SK-N-MC (cell line): ENCODE measurements at regions not wholly inside any gene's neighbourhood (a gene's known extent, or its start where the extent isn't known, plus 50 kb on each side); places are given as distances from the start of the nearest gene placed in this dataset.

ENCODE experiments used
- DNase-seq: peaks from one replicate; pipeline ENCODE4 v3.0.0-alpha.2; 2011; ENCODE audit warnings: low read depth, low spot score
- H3K27ac ChIP-seq: fragments of 200-600 bp; sonication (generic); 2 replicates; pipeline ENCODE4 v1.5.1; 2016; ENCODE audit warnings: mixed run types
- H3K36me3 ChIP-seq: fragments of 200-600 bp; sonication (generic); 2 replicates; pipeline ENCODE4 v1.6.1; 2017; ENCODE audit warnings: antibody characterized with exemption, low read length, mixed read lengths; ENCODE audit not compliant: insufficient read depth
- H3K4me3 ChIP-seq: fragments of 200-600 bp; sonication (generic); 2 replicates; pipeline ENCODE4 v1.5.1; 2016
- H3K9ac ChIP-seq: fragments of 200-600 bp; sonication (generic); 2 replicates; pipeline ENCODE4 v1.8.0; 2017; ENCODE audit warnings: mixed run types, mixed read lengths; ENCODE audit not compliant: insufficient read length
- H3K9me3 ChIP-seq: fragments of 200-600 bp; sonication (generic); 2 replicates; pipeline ENCODE4 v1.6.1; 2017; ENCODE audit warnings: low read depth, mild to moderate bottlenecking, antibody characterized with exemption, low read length, moderate library complexity, mixed read lengths
- EZH2 ChIP-seq: fragments of 200-600 bp; sonication (generic); IDR thresholded peaks from one replicate; pipeline ENCODE4 v1.6.1; 2017; ENCODE audit warnings: antibody characterized with exemption
- FOXP2 ChIP-seq: optimal IDR thresholded peaks from 2 replicates; pipeline ENCODE3; 2011; ENCODE audit warnings: mild to moderate bottlenecking, moderate library complexity; ENCODE audit not compliant: insufficient read depth; ENCODE audit errors: extremely low read length, control extremely low read depth
- POLR2AphosphoS5 ChIP-seq: IDR thresholded peaks from 2 replicates; pipeline ENCODE4 v1.6.1; 2012; ENCODE audit warnings: mild to moderate bottlenecking, low read depth, low read length, borderline replicate concordance

DNA sequence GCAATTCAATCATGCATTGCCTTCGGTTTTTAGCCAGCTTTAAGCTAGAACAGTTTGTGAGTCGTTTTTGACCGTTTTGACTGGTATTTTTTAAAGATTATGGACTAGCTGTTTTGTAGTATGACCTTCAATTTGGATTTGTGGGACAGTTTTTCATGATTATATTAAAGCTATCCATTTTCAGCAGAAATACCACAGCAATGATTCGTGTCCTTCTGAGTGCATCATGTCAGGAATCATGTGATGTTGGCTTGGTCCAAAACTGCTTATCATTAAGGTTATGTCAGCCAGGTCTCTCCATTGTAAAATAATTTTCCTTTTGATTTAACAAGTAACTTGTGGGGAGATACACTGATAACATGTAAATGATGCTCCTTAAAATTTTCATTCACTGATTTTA is 229.0 kb downstream of the POSTN start:
- no peak overlapping the region for H3K27ac ChIP-seq
- H3K9me3 ChIP-seq: no peaks in the 10 kb centered on the region
- TF ChIP-seq EZH2: no peak
- no peak for TF ChIP-seq POLR2AphosphoS5
- no peak for TF ChIP-seq FOXP2
- H3K4me3 ChIP-seq: no peak overlapping the region
- no peak for DNase-seq
- no peak overlapping the region for H3K9ac ChIP-seq
- H3K36me3 ChIP-seq: no peaks in the 10 kb centered on the region

DNA sequence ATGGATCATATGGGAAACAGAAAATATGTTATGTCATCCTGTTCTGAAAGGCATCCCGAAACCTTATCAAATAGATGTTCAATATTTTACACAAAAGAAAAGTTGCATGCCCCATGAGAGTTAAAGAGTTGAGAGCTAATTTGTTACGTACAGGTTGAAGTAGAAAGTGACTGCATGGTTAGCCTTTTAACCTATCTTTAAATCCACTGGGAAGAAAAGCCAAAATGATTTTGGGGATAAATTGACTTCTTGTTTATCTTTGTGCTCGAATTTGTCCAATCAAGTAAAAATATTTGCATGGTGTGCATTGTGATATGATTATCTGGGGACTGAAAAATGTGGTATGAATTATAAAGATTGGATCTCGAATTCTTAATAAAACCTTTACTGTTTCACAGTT is 230.1 kb downstream of the POSTN start:
- Histone ChIP-seq H3K4me3 (no peak overlapping the region), H3K9ac (no peak overlapping the region), H3K27ac (no peak overlapping the region), H3K36me3 (no peaks in the 10 kb centered on the region), H3K9me3 (no peaks in the 10 kb centered on the region)
- TF ChIP-seq FOXP2 (no peak), EZH2 (no peak), POLR2AphosphoS5 (no peak)
- DNase-seq: no peak

DNA sequence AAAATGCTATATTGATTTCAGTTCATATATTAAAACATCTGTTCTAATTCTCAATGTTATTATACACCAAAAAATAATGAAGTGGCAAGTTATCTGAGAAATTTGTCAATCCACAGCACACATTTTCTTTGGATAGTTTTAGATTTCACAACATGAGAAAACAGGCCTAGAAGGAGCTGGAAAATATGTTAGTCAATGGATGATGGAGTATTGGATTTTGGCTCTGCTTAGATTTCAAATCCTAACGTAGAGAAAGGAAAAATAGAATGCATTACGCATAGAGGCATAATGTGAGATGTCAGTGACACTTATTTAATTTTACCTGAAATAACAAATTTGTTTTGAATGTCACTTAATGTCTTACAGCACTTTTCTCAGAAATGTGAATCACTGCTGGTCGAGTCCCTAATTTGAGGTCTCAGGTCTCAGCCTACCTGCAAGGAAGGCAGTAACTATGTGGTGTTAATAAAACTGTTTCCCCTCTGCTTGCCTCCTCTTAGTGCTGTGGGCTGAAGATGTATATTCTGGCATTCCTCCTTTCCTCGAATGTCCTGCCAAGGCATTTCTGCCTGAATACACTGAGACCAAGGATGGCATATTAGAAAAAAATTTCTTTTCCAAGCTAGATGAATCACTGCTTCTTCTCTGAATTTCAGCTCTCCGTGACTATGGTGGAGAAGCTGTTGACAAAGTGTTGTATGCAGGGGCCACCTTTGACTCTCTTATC is 232.4 kb downstream of the POSTN start:
- H3K9ac ChIP-seq: no peak overlapping the region
- H3K27ac ChIP-seq: no peak overlapping the region
- DNase-seq: no peak
- H3K36me3 ChIP-seq: no peaks in the 10 kb centered on the region
- no peaks in the 10 kb centered on the region for H3K9me3 ChIP-seq
- no peak overlapping the region for H3K4me3 ChIP-seq
- TF ChIP-seq POLR2AphosphoS5 (no peak), EZH2 (no peak), FOXP2 (no peak)

DNA sequence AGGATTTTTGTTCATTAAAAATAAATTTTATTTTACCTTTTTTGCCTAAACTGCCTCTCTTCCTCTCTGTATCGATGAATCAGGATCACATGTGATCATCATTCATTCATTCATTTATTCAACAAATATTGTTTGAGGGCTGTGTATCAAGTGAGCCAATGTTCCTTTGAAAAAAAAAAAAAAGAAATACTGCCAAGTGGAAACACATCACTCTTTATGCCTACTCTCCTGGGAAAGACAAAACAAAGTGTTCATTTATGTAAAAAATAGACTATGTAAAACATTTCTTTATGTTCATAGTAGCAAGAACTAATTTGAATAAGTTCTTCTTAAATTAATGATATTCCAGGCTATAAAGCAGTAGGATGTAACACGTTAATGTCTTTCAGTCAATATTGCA is 233.1 kb downstream of the POSTN start:
- TF ChIP-seq FOXP2: no peak
- no peak for TF ChIP-seq POLR2AphosphoS5
- no peak for TF ChIP-seq EZH2
- no peak overlapping the region for H3K27ac ChIP-seq
- no peaks in the 10 kb centered on the region for H3K9me3 ChIP-seq
- no peak overlapping the region for H3K9ac ChIP-seq
- H3K4me3 ChIP-seq: no peak overlapping the region
- H3K36me3 ChIP-seq: no peaks in the 10 kb centered on the region
- DNase-seq: no peak

DNA sequence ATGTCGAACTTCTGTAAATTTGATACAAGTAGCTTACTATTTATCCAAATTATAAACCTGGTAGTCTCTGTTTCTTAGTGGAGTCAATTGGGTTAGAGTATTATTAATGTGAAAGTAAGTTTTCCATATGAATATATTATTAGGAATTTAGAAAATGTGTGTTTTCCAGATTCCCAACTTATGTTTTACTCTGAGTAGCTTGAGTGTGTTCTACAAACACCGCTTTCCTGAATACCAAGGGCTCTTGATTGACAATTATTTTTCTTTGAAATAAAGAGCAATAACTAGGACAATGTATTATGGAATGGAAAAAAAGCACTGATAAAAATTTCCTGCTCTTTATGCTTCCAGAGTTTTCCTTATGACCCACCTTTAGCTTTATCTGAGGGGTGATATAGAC is 233.6 kb downstream of the POSTN start:
- H3K9ac ChIP-seq: no peak overlapping the region
- no peak overlapping the region for H3K4me3 ChIP-seq
- no peak overlapping the region for H3K27ac ChIP-seq
- DNase-seq: no peak
- H3K36me3 ChIP-seq: no peaks in the 10 kb centered on the region
- H3K9me3 ChIP-seq: no peaks in the 10 kb centered on the region
- TF ChIP-seq EZH2 (no peak), FOXP2 (no peak), POLR2AphosphoS5 (no peak)

DNA sequence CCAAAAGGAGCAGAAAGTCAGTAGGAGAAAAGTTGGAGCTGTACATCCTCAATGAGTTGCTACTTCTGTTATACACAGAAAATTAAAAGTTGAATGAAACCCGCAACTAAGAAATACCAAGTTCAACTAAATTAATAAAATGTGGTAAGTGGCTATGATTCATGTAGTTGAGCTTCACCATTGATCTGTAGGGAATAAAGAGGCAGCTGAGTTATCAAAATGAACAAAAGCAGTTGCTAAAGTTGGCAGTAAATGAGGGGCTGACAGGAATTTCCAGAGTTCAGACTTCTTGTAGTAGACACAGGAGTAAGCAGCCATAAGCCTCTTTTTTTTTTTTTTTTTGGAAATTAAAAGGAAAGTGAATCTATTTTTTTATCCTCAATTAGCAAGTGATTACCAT is 234.6 kb downstream of the POSTN start:
- Histone ChIP-seq H3K36me3 (no peaks in the 10 kb centered on the region), H3K9me3 (no peaks in the 10 kb centered on the region), H3K4me3 (no peak overlapping the region), H3K27ac (no peak overlapping the region), H3K9ac (no peak overlapping the region)
- TF ChIP-seq POLR2AphosphoS5: no peak
- TF ChIP-seq EZH2: no peak
- TF ChIP-seq FOXP2: no peak
- no peak for DNase-seq

DNA sequence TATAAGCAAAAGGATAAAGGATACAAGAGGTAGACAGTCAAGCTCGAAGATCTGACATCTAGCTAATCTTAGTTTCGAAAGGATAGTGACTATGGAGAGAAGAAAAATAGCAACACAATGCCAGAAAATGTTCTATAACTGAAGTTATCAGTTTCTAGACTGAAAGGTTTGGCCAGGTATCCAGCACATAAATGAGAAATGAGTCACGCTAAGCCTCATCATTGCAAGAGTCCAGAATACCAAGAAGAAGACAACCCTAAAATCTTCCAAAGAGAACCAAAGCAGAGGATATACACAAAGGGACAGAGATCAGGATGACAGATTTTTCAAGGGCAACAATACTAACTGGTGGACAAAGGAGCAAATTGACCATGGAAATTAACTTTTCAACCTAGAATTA is 237.0 kb downstream of the POSTN start:
- H3K27ac ChIP-seq: no peak overlapping the region
- H3K9ac ChIP-seq: no peak overlapping the region
- TF ChIP-seq FOXP2: no peak
- no peak for DNase-seq
- no peaks in the 10 kb centered on the region for H3K9me3 ChIP-seq
- no peak overlapping the region for H3K4me3 ChIP-seq
- no peaks in the 10 kb centered on the region for H3K36me3 ChIP-seq

DNA sequence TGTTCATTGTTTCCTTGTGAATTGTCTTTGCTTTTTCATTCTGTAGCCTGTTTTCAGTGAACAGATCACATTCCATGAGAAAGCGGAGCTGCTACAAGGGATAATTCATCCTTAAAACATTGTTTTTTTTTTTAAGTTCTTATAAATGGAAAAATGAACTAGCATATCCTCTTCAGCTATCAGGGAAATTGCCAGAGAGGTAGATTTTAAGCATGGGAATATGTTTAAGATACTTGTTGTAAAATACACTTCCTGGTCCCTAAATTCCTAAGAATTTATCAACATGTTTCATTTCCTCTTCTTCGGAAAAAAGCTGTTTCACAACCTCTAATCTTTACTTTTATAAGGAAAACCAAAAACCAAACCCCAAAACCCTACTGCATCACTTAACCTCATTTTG is 238.0 kb downstream of the POSTN start:
- no peak for DNase-seq
- no peak for TF ChIP-seq POLR2AphosphoS5
- no peak for TF ChIP-seq FOXP2
- TF ChIP-seq EZH2: no peak
- H3K36me3 ChIP-seq: no peaks in the 10 kb centered on the region
- H3K9ac ChIP-seq: no peak overlapping the region
- H3K4me3 ChIP-seq: no peak overlapping the region
- H3K9me3 ChIP-seq: no peaks in the 10 kb centered on the region
- H3K27ac ChIP-seq: no peak overlapping the region

DNA sequence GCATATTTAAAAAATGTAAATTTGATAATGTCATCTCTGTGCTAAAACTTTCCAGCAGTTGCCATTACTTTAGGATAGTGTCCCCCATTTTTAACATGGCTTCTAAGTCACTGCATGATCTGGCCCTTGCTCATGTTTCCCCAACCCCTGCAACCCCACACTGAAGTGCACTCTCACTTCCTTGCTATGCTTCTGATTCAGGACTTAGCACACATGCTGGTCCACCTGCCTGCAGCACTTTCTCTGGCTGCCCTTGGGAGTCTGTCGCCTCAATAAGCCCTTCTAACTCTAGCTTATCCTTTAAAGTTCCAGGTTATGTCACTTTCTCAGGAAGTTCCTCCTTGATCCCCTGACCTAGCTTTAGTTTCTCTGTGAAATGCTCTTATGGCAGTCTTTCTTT is 241.0 kb downstream of the POSTN start:
- TF ChIP-seq EZH2: no peak
- no peak for TF ChIP-seq POLR2AphosphoS5
- no peak for TF ChIP-seq FOXP2
- Histone ChIP-seq H3K9me3 (no peaks in the 10 kb centered on the region), H3K27ac (no peak overlapping the region), H3K9ac (no peak overlapping the region), H3K4me3 (no peak overlapping the region), H3K36me3 (no peaks in the 10 kb centered on the region)
- no peak for DNase-seq
